Heart left ventricle (tissue), 13 donors: ENCODE measurements at regions not wholly inside any gene's neighbourhood (a gene's known extent, or its start where the extent isn't known, plus 50 kb on each side); places are given as distances from the start of the nearest gene placed in this dataset.
"Not testable (repeated sequence)": the region's sequence is repeated elsewhere in the genome, so short reads cannot be mapped to it uniquely, and the experiment has no call there.

ENCODE experiments used
- POLR2A ChIP-seq, 2 donors: fragments of 450-650 bp; IDR thresholded peaks; one replicate each; pipeline ENCODE4 v1.6.1; 2017; ENCODE audit warnings: antibody characterized with exemption in 2 of 2, mild to moderate bottlenecking in 2 of 2, moderate library complexity in 2 of 2
- TF ChIP-seq, protein P1 (sequence below), 12 donors: fragments of 200-600 bp; sonication (generic) in 4 of 12; IDR thresholded peaks; one replicate each; pipeline versions ENCODE4 v1.5.0 to v1.8.0; 2018 to 2022; ENCODE audit warnings: antibody characterized with exemption in 12 of 12, mild to moderate bottlenecking in 5 of 12
- donor health status: ischemic (EF 13 %, LVEDD 7.1; RV severe dilation, severe dysfunction).
- donor health status: DM: no; HTN: yes; CAD: no.
- donor health status: DM: no; HTN: no; CAD: no.
- donor health status: ischemic (EF 25% LVEDD 6.9; RV normal size, moderate dysfunction).
- donor health status: ischemic (EF 25% LVEDD 5.7; RV mildly dilated, moderate dysfunction).
- donor health status: ischemic (EF 35%, LVEDD 5.7; RV mildly dilated, moderate dysfunction).
- donor health status: nonischemic (EF 11% LVEDD 7.7; RV severe dilation, severe dysfunction).
- donor health status: DM: yes; HTN: yes; CAD: no.
- donor health status: PGD.
- donor health status: ischemic (EF 29% LVEDD 5.4; RV normal size, mild dysfunction).
- donor health status: nonischemic (EF 23%, LVEDD 6.1; RV moderate dilation, normal function).

- TF ChIP-seq, protein P1, sequence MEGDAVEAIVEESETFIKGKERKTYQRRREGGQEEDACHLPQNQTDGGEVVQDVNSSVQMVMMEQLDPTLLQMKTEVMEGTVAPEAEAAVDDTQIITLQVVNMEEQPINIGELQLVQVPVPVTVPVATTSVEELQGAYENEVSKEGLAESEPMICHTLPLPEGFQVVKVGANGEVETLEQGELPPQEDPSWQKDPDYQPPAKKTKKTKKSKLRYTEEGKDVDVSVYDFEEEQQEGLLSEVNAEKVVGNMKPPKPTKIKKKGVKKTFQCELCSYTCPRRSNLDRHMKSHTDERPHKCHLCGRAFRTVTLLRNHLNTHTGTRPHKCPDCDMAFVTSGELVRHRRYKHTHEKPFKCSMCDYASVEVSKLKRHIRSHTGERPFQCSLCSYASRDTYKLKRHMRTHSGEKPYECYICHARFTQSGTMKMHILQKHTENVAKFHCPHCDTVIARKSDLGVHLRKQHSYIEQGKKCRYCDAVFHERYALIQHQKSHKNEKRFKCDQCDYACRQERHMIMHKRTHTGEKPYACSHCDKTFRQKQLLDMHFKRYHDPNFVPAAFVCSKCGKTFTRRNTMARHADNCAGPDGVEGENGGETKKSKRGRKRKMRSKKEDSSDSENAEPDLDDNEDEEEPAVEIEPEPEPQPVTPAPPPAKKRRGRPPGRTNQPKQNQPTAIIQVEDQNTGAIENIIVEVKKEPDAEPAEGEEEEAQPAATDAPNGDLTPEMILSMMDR (IDR thresholded peaks at IDR 0.05) = not testable (repeated sequence)
- TF ChIP-seq POLR2A (IDR thresholded peaks at IDR 0.05) = not testable (repeated sequence)
Measured at GRCh38 chr13:18567890-18568289, 613.7 kb downstream of the TUBA3C start.
